DND-41 (cell line): ENCODE measurements at regions not wholly inside any gene's neighbourhood (a gene's known extent, or its start where the extent isn't known, plus 50 kb on each side); places are given as distances from the start of the nearest gene placed in this dataset.

Source experiments
- CTCF ChIP-seq: IDR thresholded peaks from 2 replicates; pipeline ENCODE4 v1.5.1; 2012; ENCODE audit warnings: borderline replicate concordance, low read length, moderate library complexity, mild to moderate bottlenecking; ENCODE audit not compliant: poor library complexity, severe bottlenecking; ENCODE audit errors: extremely low read depth
- EZH2 ChIP-seq: IDR thresholded peaks from 3 replicates; pipeline ENCODE4 v1.6.1; 2012; ENCODE audit warnings: borderline replicate concordance, low read depth, mild to moderate bottlenecking, moderate library complexity, low read length, inconsistent platforms; ENCODE audit not compliant: severe bottlenecking

- no peak for TF ChIP-seq EZH2
- no peak for TF ChIP-seq CTCF
Observed at GRCh38 chr11:27838674-27839073, 138.4 kb upstream of the BDNF start.
